ENCODE measurements at regions not wholly inside any gene's neighbourhood (a gene's known extent, or its start where the extent isn't known, plus 50 kb on each side); places are given as distances from the start of the nearest gene placed in this dataset.

- DNase-seq = no peak
Observed at GRCh38 chr20:59437601-59438031, 137.2 kb downstream of the EDN3 start.

GRCh38 chr20:59438201-59438600 lies 137.8 kb downstream of the EDN3 start:
- no peak for DNase-seq

GRCh38 chr20:59439243-59439642 lies 138.8 kb downstream of the EDN3 start:
- DNase-seq = no peak

GRCh38 chr20:59441306-59441705 lies 140.9 kb downstream of the EDN3 start:
- DNase-seq = no peak

- no peak for DNase-seq
Observed at GRCh38 chr20:59441860-59442810, 141.7 kb downstream of the EDN3 start.

- no peak for DNase-seq
Observed at GRCh38 chr20:59443550-59443949, 143.1 kb downstream of the EDN3 start.

- no peak for DNase-seq
Observed at GRCh38 chr20:59446376-59446775, 146.0 kb downstream of the EDN3 start.

- no peak for DNase-seq
Observed at GRCh38 chr20:59448196-59448595, 147.8 kb downstream of the EDN3 start.

GRCh38 chr20:59448851-59449444 lies 148.5 kb downstream of the EDN3 start:
- no peak for DNase-seq

GRCh38 chr20:59451066-59451630 lies 150.7 kb downstream of the EDN3 start:
- no peak for DNase-seq

GRCh38 chr20:59451641-59452040 lies 151.2 kb downstream of the EDN3 start:
- no peak for DNase-seq

GRCh38 chr20:59452856-59453255 lies 151.5 kb upstream of the PHACTR3 start:
- no peak for DNase-seq

GRCh38 chr20:59453759-59454560 lies 150.4 kb upstream of the PHACTR3 start:
- no peak for DNase-seq

- DNase-seq = peak; percentile 16
Observed at GRCh38 chr20:59455402-59456341, 148.7 kb upstream of the PHACTR3 start.

GRCh38 chr20:59456342-59457279 lies 147.7 kb upstream of the PHACTR3 start:
- DNase-seq = no peak

GRCh38 chr20:59458645-59459044 lies 145.7 kb upstream of the PHACTR3 start:
- DNase-seq = no peak

- DNase-seq = no peak
Observed at GRCh38 chr20:59459586-59459985, 144.8 kb upstream of the PHACTR3 start.

GRCh38 chr20:59460352-59460751 lies 144.0 kb upstream of the PHACTR3 start:
- no peak for DNase-seq

- no peak for DNase-seq
Observed at GRCh38 chr20:59461526-59461925, 142.8 kb upstream of the PHACTR3 start.

- no peak for DNase-seq
Observed at GRCh38 chr20:59462249-59462648, 142.1 kb upstream of the PHACTR3 start.

GRCh38 chr20:59463541-59463940 lies 140.8 kb upstream of the PHACTR3 start:
- no peak for DNase-seq
